Esophagus squamous epithelium (tissue), 4 donors: ENCODE measurements at regions not wholly inside any gene's neighbourhood (a gene's known extent, or its start where the extent isn't known, plus 50 kb on each side); places are given as distances from the start of the nearest gene placed in this dataset.

Experiments used
- POLR2A ChIP-seq, 4 donors: fragments of 450-650 bp; IDR thresholded peaks; one replicate each; pipeline ENCODE4 v1.6.1; 2017; ENCODE audit warnings: antibody characterized with exemption in 4 of 4, mild to moderate bottlenecking in 4 of 4, moderate library complexity in 3 of 4
- TF ChIP-seq, protein P1 (sequence below), 6 experiments: fragments of 450-650 bp in 4 of 6; fragments of 200-600 bp in 2 of 6; sonication (generic) in 2 of 6; IDR thresholded peaks; one replicate each; pipeline ENCODE4 v1.5.1; 2016 to 2019; ENCODE audit warnings: antibody characterized with exemption in 6 of 6, mild to moderate bottlenecking in 4 of 6, moderate library complexity in 4 of 6

DNA sequence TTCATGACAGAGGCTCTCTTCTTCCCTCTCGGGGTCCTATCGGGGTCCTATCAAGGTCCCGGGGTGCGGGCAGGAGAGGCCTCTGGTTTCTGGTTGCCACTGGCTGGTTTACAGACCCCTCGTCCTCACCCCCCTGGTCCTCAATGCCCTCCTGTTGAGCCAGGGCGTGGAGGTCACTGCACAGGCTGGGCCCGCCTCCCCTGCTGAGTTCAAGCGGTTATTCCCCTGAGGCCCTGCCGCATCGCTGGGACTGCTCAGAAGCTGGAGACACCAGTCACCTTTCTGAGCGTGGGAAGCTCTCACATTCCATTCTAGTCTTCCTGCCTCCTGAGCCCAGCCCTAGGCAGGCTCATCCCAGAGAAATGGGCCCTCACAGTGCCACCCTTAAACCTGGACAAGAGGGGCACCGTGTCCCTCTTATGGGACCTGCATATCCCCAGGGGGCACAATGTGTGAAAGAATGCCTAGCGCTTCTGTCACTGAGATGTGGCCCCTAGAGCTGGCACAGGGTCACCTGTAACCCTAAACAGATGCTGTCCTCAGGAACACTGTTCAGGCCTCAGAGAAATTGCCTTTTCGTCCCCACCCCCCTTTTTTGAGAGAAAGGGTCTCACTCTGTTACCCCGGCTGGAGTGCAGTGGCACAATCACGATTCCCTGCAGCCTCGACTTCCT, 177.7 kb upstream of the RGS6 start:
- TF ChIP-seq, protein P1, sequence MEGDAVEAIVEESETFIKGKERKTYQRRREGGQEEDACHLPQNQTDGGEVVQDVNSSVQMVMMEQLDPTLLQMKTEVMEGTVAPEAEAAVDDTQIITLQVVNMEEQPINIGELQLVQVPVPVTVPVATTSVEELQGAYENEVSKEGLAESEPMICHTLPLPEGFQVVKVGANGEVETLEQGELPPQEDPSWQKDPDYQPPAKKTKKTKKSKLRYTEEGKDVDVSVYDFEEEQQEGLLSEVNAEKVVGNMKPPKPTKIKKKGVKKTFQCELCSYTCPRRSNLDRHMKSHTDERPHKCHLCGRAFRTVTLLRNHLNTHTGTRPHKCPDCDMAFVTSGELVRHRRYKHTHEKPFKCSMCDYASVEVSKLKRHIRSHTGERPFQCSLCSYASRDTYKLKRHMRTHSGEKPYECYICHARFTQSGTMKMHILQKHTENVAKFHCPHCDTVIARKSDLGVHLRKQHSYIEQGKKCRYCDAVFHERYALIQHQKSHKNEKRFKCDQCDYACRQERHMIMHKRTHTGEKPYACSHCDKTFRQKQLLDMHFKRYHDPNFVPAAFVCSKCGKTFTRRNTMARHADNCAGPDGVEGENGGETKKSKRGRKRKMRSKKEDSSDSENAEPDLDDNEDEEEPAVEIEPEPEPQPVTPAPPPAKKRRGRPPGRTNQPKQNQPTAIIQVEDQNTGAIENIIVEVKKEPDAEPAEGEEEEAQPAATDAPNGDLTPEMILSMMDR (IDR thresholded peaks at IDR 0.05): no peak
- no peak for TF ChIP-seq POLR2A (IDR thresholded peaks at IDR 0.05)
